Right forelimb (tissue), 1 donor: ENCODE measurements at regions not wholly inside any gene's neighbourhood (a gene's known extent, or its start where the extent isn't known, plus 50 kb on each side); places are given as distances from the start of the nearest gene placed in this dataset.
A peak's percentile ranks its signal among the peaks of the same experiment; 100 is the strongest.
"Not testable (repeated sequence)": the region's sequence is repeated elsewhere in the genome, so short reads cannot be mapped to it uniquely, and the experiment has no call there.

Experiments used
- DNase-seq: peaks from one replicate; pipeline ENCODE4 v3.0.0-alpha.2; 2018

- DNase-seq, result not testable (repeated sequence)
Measured at GRCh38 chrX:1053600-1053999, 158.8 kb downstream of the CRLF2 start.

GRCh38 chrX:1053072-1053471 lies 159.4 kb downstream of the CRLF2 start:
- DNase-seq, result no peak

GRCh38 chrX:1052021-1052420 lies 160.4 kb downstream of the CRLF2 start:
- DNase-seq, result no peak

- DNase-seq, result no peak
Measured at GRCh38 chrX:1051421-1051820, 161.0 kb downstream of the CRLF2 start.

GRCh38 chrX:1045680-1046314 lies 166.7 kb downstream of the CRLF2 start:
- DNase-seq, result no peak

GRCh38 chrX:1041091-1041490 lies 171.4 kb downstream of the CRLF2 start:
- DNase-seq, result peak; percentile 52

- DNase-seq, result not testable (repeated sequence)
Measured at GRCh38 chrX:1035931-1036330, 176.5 kb downstream of the CRLF2 start.

GRCh38 chrX:1035206-1035605 lies 177.2 kb downstream of the CRLF2 start:
- DNase-seq, result no peak

- no peak for DNase-seq
Measured at GRCh38 chrX:1034717-1035116, 177.7 kb downstream of the CRLF2 start.

GRCh38 chrX:1031521-1032430 lies 180.7 kb downstream of the CRLF2 start:
- DNase-seq, result no peak

GRCh38 chrX:1029494-1029893 lies 183.0 kb downstream of the CRLF2 start:
- DNase-seq, result no peak

GRCh38 chrX:1027680-1028079 lies 184.8 kb downstream of the CRLF2 start:
- no peak for DNase-seq

GRCh38 chrX:1027133-1027532 lies 185.3 kb downstream of the CRLF2 start:
- no peak for DNase-seq

GRCh38 chrX:1026263-1027015 lies 186.0 kb downstream of the CRLF2 start:
- no peak for DNase-seq

GRCh38 chrX:1025413-1025812 lies 187.0 kb downstream of the CRLF2 start:
- no peak for DNase-seq

GRCh38 chrX:1023676-1024075 lies 188.8 kb downstream of the CRLF2 start:
- DNase-seq, result no peak

GRCh38 chrX:1021314-1021993 lies 191.0 kb downstream of the CRLF2 start:
- DNase-seq, result not testable (repeated sequence)

GRCh38 chrX:1020634-1021166 lies 191.7 kb downstream of the CRLF2 start:
- no peak for DNase-seq

- DNase-seq, result not testable (repeated sequence)
Measured at GRCh38 chrX:1016926-1017325, 195.5 kb downstream of the CRLF2 start.

GRCh38 chrX:1016281-1016680 lies 196.2 kb downstream of the CRLF2 start:
- DNase-seq, result not testable (repeated sequence)

- DNase-seq, result no peak
Measured at GRCh38 chrX:1012678-1013300, 199.7 kb downstream of the CRLF2 start.

- no peak for DNase-seq
Measured at GRCh38 chrX:1011691-1012283, 200.7 kb downstream of the CRLF2 start.
